ENCODE measurements at regions not wholly inside any gene's neighbourhood (a gene's known extent, or its start where the extent isn't known, plus 50 kb on each side); places are given as distances from the start of the nearest gene placed in this dataset.

DNA sequence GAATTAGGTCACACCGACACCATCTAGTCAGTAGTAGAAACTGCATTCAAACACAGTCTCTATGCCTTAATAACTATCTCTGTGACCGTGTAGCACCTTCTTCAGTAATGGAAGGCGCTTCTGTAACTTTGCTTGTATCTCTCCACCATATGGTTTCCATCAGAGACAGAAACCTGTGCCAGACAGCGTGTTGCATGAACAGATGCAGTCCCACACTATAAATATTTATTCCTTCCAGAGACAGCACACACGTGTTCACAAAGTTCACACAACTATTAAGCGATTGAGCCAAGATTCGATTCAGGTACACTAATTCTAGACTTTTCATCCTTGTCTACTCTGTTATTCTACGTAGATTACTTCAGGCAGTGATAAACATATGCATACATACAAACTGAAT, 873.9 kb upstream of the MBL2 start:
- H4K20me1 ChIP-seq (ENCODE audit: insufficient read depth, low read length) = no peaks in the 10 kb centered on the region
- no peak for DNase-seq
- Mint-ChIP-seq H3K36me3 (no peaks in the 10 kb centered on the region), H3K4me3 (no peak overlapping the region), H3K9me3 (peaks cover 0 to 8% (median 3%) of the 10 kb centered on the region in 7 donors), H3K27ac (no peak overlapping the region), H3K27me3 (ENCODE audit: low read depth in 3 of 3) (peaks cover 0 to 2% (median 0%) of the 10 kb centered on the region in 3 donors), H3K4me1 (no peaks in the 10 kb centered on the region)
- H3K36me3 ChIP-seq (replicated peaks in 1 of 2; ENCODE audit: control insufficient read depth in 1 of 2, insufficient read depth in 2 of 2, low read length in 2 of 2) = no peaks in the 10 kb centered on the region
- H2AFZ ChIP-seq (ENCODE audit: insufficient read depth, low read depth, low read length, poor library complexity, severe bottlenecking) = no peak overlapping the region
- no peak overlapping the region for H3K4me2 ChIP-seq (replicated peaks; ENCODE audit: extremely low read depth, low read length, poor library complexity, severe bottlenecking)
- H3K27ac ChIP-seq (ENCODE audit: low read depth in 1 of 2, low read length in 2 of 2) = no peak overlapping the region
- WGBS (ENCODE audit: insufficient coverage) = 100% methylated on average over 4 of the region's 8 CpGs
- no peaks in the 10 kb centered on the region for H3K27me3 ChIP-seq (ENCODE audit: control insufficient read depth in 2 of 2, insufficient read depth in 2 of 2, low read length in 2 of 2)
- H3K4me1 ChIP-seq (ENCODE audit: control insufficient read depth in 1 of 2, insufficient read depth in 2 of 2, low read length in 2 of 2) = no peaks in the 10 kb centered on the region
- TF ChIP-seq, protein P1, sequence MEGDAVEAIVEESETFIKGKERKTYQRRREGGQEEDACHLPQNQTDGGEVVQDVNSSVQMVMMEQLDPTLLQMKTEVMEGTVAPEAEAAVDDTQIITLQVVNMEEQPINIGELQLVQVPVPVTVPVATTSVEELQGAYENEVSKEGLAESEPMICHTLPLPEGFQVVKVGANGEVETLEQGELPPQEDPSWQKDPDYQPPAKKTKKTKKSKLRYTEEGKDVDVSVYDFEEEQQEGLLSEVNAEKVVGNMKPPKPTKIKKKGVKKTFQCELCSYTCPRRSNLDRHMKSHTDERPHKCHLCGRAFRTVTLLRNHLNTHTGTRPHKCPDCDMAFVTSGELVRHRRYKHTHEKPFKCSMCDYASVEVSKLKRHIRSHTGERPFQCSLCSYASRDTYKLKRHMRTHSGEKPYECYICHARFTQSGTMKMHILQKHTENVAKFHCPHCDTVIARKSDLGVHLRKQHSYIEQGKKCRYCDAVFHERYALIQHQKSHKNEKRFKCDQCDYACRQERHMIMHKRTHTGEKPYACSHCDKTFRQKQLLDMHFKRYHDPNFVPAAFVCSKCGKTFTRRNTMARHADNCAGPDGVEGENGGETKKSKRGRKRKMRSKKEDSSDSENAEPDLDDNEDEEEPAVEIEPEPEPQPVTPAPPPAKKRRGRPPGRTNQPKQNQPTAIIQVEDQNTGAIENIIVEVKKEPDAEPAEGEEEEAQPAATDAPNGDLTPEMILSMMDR (IDR thresholded peaks at IDR 0.05) = no peak
- H3K4me3 ChIP-seq (replicated peaks in 1 of 3; ENCODE audit: low read depth in 2 of 3, low read length in 3 of 3) = no peak overlapping the region
- no peak overlapping the region for H3K9ac ChIP-seq (ENCODE audit: insufficient read depth, low read length, poor library complexity, severe bottlenecking)
- H3K79me2 ChIP-seq (ENCODE audit: insufficient read depth, low read length) = no peaks in the 10 kb centered on the region
- H3K9me3 ChIP-seq (replicated peaks in 1 of 2; ENCODE audit: control insufficient read depth in 1 of 2, insufficient read depth in 1 of 2, low read length in 2 of 2) = peaks cover 3 to 4% of the 10 kb centered on the region in 2 donors
- intact Hi-C loops (cut with micrococcal nuclease) = no loop called here

DNA sequence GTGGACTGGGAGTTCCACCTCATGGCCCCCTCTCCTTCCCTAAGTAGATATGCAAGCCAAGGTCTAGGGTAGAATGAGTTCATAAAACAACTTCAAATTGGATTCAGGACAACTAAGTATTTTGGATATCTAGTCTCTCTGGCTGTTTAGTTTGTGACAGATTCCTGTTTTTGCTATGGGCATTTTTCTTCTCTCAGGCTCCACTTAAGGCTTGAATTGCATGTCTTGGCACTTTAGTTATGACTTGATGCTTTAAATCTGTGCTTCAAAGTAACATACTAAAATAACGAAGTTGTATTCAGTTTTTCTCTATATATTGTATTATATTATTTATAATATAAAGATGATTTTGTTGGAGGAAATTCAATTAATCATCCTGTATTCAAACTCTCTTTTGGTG, 873.4 kb upstream of the MBL2 start:
- Histone ChIP-seq H3K4me1 (ENCODE audit: control insufficient read depth in 1 of 2, insufficient read depth in 2 of 2, low read length in 2 of 2) (no peaks in the 10 kb centered on the region), H3K9me3 (replicated peaks in 1 of 2; ENCODE audit: control insufficient read depth in 1 of 2, insufficient read depth in 1 of 2, low read length in 2 of 2) (peaks cover 3 to 4% of the 10 kb centered on the region in 2 donors)
- H3K9me3 Mint-ChIP-seq = peaks cover 0 to 8% (median 3%) of the 10 kb centered on the region in 7 donors

More for the DNA sequence above, 873.4 kb upstream of the MBL2 start:
- H3K9ac ChIP-seq (ENCODE audit: insufficient read depth, low read length, poor library complexity, severe bottlenecking) = no peak overlapping the region
- H2AFZ ChIP-seq (ENCODE audit: insufficient read depth, low read depth, low read length, poor library complexity, severe bottlenecking) = no peak overlapping the region
- H3K4me3 ChIP-seq (replicated peaks in 1 of 3; ENCODE audit: low read depth in 2 of 3, low read length in 3 of 3) = no peak overlapping the region
- peaks cover 0 to 2% (median 0%) of the 10 kb centered on the region in 3 donors for H3K27me3 Mint-ChIP-seq (ENCODE audit: low read depth in 3 of 3)
- no peaks in the 10 kb centered on the region for H3K36me3 Mint-ChIP-seq
- no peak overlapping the region for H3K4me2 ChIP-seq (replicated peaks; ENCODE audit: extremely low read depth, low read length, poor library complexity, severe bottlenecking)
- intact Hi-C loops (cut with micrococcal nuclease) = no loop called here
- H3K4me1 Mint-ChIP-seq = no peaks in the 10 kb centered on the region
- DNase-seq = no peak
- no peak overlapping the region for H3K27ac ChIP-seq (ENCODE audit: low read depth in 1 of 2, low read length in 2 of 2)
- H3K4me3 Mint-ChIP-seq = no peak overlapping the region
- no CpG with 5 or more reads among the region's 1 CpG for WGBS (ENCODE audit: insufficient coverage)
- no peaks in the 10 kb centered on the region for H4K20me1 ChIP-seq (ENCODE audit: insufficient read depth, low read length)
- TF ChIP-seq, protein P1 (IDR thresholded peaks at IDR 0.05) = no peak
- H3K27me3 ChIP-seq (ENCODE audit: control insufficient read depth in 2 of 2, insufficient read depth in 2 of 2, low read length in 2 of 2) = no peaks in the 10 kb centered on the region
- H3K27ac Mint-ChIP-seq = no peak overlapping the region
- no peaks in the 10 kb centered on the region for H3K36me3 ChIP-seq (replicated peaks in 1 of 2; ENCODE audit: control insufficient read depth in 1 of 2, insufficient read depth in 2 of 2, low read length in 2 of 2)
- no peaks in the 10 kb centered on the region for H3K79me2 ChIP-seq (ENCODE audit: insufficient read depth, low read length)
